DND-41 (cell line): ENCODE measurements at regions not wholly inside any gene's neighbourhood (a gene's known extent, or its start where the extent isn't known, plus 50 kb on each side); places are given as distances from the start of the nearest gene placed in this dataset.

Experiments used
- ATAC-seq: fragments of 200-7000 bp; cut with Tn5 transposase; 3 replicates; pipeline ENCODE4 v1.9.1; 2021; ENCODE audit warnings: low read depth; ENCODE audit not compliant: insufficient read depth
- DNase-seq: peaks from one replicate; pipeline ENCODE4 v3.0.0-alpha.2; 2020
- H2AFZ ChIP-seq: 2 replicates; pipeline ENCODE4 v1.6.0; 2012; ENCODE audit warnings: low read depth, low read length
- H3K27ac ChIP-seq: 2 replicates; pipeline ENCODE4 v1.5.1; 2012; ENCODE audit warnings: low read length, inconsistent platforms
- H3K27me3 ChIP-seq: fragments of 200-600 bp; sonication (generic); 2 replicates; pipeline ENCODE4 v1.6.0; 2012; ENCODE audit warnings: low read length, mild to moderate bottlenecking, inconsistent platforms; ENCODE audit not compliant: insufficient read depth, poor library complexity
- H3K36me3 ChIP-seq: 2 replicates; pipeline ENCODE4 v1.5.1; 2012; ENCODE audit warnings: low read length, inconsistent platforms; ENCODE audit not compliant: insufficient read depth
- H3K4me1 ChIP-seq: 2 replicates; pipeline ENCODE4 v1.5.1; 2012; ENCODE audit warnings: mild to moderate bottlenecking, low read length; ENCODE audit not compliant: insufficient read depth
- H3K4me2 ChIP-seq: 2 replicates; pipeline ENCODE4 v1.6.0; 2012; ENCODE audit warnings: mild to moderate bottlenecking, moderate library complexity, low read length, inconsistent platforms; ENCODE audit not compliant: insufficient read depth
- H3K4me3 ChIP-seq, 2 experiments: fragments of 200-600 bp in 1 of 2; shearing (Covaris generic) in 1 of 2; 2 replicates each; pipeline ENCODE4 v1.5.1; 2012 to 2016; ENCODE audit warnings: inconsistent platforms in 2 of 2, low read length in 2 of 2, mild to moderate bottlenecking in 2 of 2, low read depth in 1 of 2, moderate library complexity in 1 of 2
- H3K79me2 ChIP-seq: 2 replicates; pipeline ENCODE4 v1.6.0; 2012; ENCODE audit warnings: low read length, inconsistent platforms; ENCODE audit not compliant: insufficient read depth
- H3K9ac ChIP-seq: 2 replicates; pipeline ENCODE4 v1.6.0; 2012; ENCODE audit warnings: low read depth, mild to moderate bottlenecking, inconsistent platforms, low read length, moderate library complexity
- H3K9me3 ChIP-seq: 2 replicates; pipeline ENCODE4 v1.5.1; 2012; ENCODE audit warnings: low read length, moderate library complexity, mild to moderate bottlenecking, inconsistent platforms; ENCODE audit not compliant: insufficient read depth, severe bottlenecking
- H4K20me1 ChIP-seq: 2 replicates; pipeline ENCODE4 v1.6.0; 2012; ENCODE audit warnings: low read length; ENCODE audit not compliant: insufficient read depth
- CTCF ChIP-seq: IDR thresholded peaks from 2 replicates; pipeline ENCODE4 v1.5.1; 2012; ENCODE audit warnings: borderline replicate concordance, low read length, moderate library complexity, mild to moderate bottlenecking; ENCODE audit not compliant: poor library complexity, severe bottlenecking; ENCODE audit errors: extremely low read depth
- EZH2 ChIP-seq: IDR thresholded peaks from 3 replicates; pipeline ENCODE4 v1.6.1; 2012; ENCODE audit warnings: borderline replicate concordance, low read depth, mild to moderate bottlenecking, moderate library complexity, low read length, inconsistent platforms; ENCODE audit not compliant: severe bottlenecking

- Histone ChIP-seq H3K27ac (no peak overlapping the region), H3K79me2 (no peaks in the 10 kb centered on the region), H4K20me1 (no peaks in the 10 kb centered on the region), H3K4me1 (no peaks in the 10 kb centered on the region), H3K4me3 (no peak overlapping the region), H2AFZ (no peak overlapping the region), H3K9me3 (no peaks in the 10 kb centered on the region), H3K9ac (no peak overlapping the region), H3K4me2 (no peak overlapping the region), H3K36me3 (no peaks in the 10 kb centered on the region), H3K27me3 (no peaks in the 10 kb centered on the region)
- ATAC-seq (no peak), DNase-seq (no peak)
- TF ChIP-seq EZH2, result no peak
- TF ChIP-seq CTCF, result no peak
Observed at GRCh38 chr2:57614988-57615387, 431.6 kb upstream of the VRK2 start.

- Histone ChIP-seq H3K9me3 (no peaks in the 10 kb centered on the region), H3K4me2 (no peak overlapping the region), H3K9ac (no peak overlapping the region), H3K27ac (no peak overlapping the region), H4K20me1 (no peaks in the 10 kb centered on the region), H3K79me2 (no peaks in the 10 kb centered on the region), H2AFZ (no peak overlapping the region), H3K4me3 (no peak overlapping the region), H3K4me1 (no peaks in the 10 kb centered on the region), H3K27me3 (no peaks in the 10 kb centered on the region), H3K36me3 (no peaks in the 10 kb centered on the region)
- TF ChIP-seq EZH2 (no peak), CTCF (no peak)
- ATAC-seq (no peak), DNase-seq (no peak)
Observed at GRCh38 chr2:57615855-57616556, 430.6 kb upstream of the VRK2 start.

GRCh38 chr2:57617318-57617717 lies 429.3 kb upstream of the VRK2 start:
- H3K9me3 ChIP-seq, result no peaks in the 10 kb centered on the region
- no peak overlapping the region for H3K9ac ChIP-seq
- no peak overlapping the region for H3K27ac ChIP-seq
- H3K4me3 ChIP-seq, result no peak overlapping the region
- no peaks in the 10 kb centered on the region for H3K27me3 ChIP-seq
- no peaks in the 10 kb centered on the region for H3K36me3 ChIP-seq
- no peak for DNase-seq
- H3K4me1 ChIP-seq, result no peaks in the 10 kb centered on the region
- no peak overlapping the region for H2AFZ ChIP-seq
- no peaks in the 10 kb centered on the region for H3K79me2 ChIP-seq
- no peaks in the 10 kb centered on the region for H4K20me1 ChIP-seq
- ATAC-seq, result no peak
- TF ChIP-seq EZH2 (no peak), CTCF (no peak)
- no peak overlapping the region for H3K4me2 ChIP-seq

- no peaks in the 10 kb centered on the region for H3K79me2 ChIP-seq
- no peaks in the 10 kb centered on the region for H3K27me3 ChIP-seq
- H3K4me2 ChIP-seq, result no peak overlapping the region
- H3K4me1 ChIP-seq, result no peaks in the 10 kb centered on the region
- H2AFZ ChIP-seq, result no peak overlapping the region
- no peak for ATAC-seq
- no peak for TF ChIP-seq EZH2
- TF ChIP-seq CTCF, result no peak
- H3K9ac ChIP-seq, result no peak overlapping the region
- H4K20me1 ChIP-seq, result no peaks in the 10 kb centered on the region
- H3K9me3 ChIP-seq, result no peaks in the 10 kb centered on the region
- H3K36me3 ChIP-seq, result no peaks in the 10 kb centered on the region
- DNase-seq, result no peak
- H3K27ac ChIP-seq, result no peak overlapping the region
- H3K4me3 ChIP-seq, result no peak overlapping the region
Observed at GRCh38 chr2:57621122-57621663, 425.4 kb upstream of the VRK2 start.
